NB4 (cell line): ENCODE measurements at regions not wholly inside any gene's neighbourhood (a gene's known extent, or its start where the extent isn't known, plus 50 kb on each side); places are given as distances from the start of the nearest gene placed in this dataset.

Experiments used
- CTCF ChIP-seq: IDR thresholded peaks from one replicate; pipeline ENCODE4 v1.5.1; 2012; ENCODE audit warnings: low read depth, low read length
- MYC ChIP-seq: IDR thresholded peaks from 2 replicates; pipeline ENCODE4 v1.6.1; 2011; ENCODE audit warnings: low read depth, low read length
- POLR2A ChIP-seq: IDR thresholded peaks from 2 replicates; pipeline ENCODE4 v1.6.1; 2011; ENCODE audit warnings: mild to moderate bottlenecking; ENCODE audit not compliant: insufficient read length; ENCODE audit errors: extremely low read depth

GRCh38 chr5:121313886-121314285, 537.8 kb upstream of the FTMT start:
- TF ChIP-seq CTCF (no peak), MYC (no peak), POLR2A (no peak)
